ENCODE measurements at regions not wholly inside any gene's neighbourhood (a gene's known extent, or its start where the extent isn't known, plus 50 kb on each side); places are given as distances from the start of the nearest gene placed in this dataset.
"Not testable (repeated sequence)": the region's sequence is repeated elsewhere in the genome, so short reads cannot be mapped to it uniquely, and the experiment has no call there.

DNA sequence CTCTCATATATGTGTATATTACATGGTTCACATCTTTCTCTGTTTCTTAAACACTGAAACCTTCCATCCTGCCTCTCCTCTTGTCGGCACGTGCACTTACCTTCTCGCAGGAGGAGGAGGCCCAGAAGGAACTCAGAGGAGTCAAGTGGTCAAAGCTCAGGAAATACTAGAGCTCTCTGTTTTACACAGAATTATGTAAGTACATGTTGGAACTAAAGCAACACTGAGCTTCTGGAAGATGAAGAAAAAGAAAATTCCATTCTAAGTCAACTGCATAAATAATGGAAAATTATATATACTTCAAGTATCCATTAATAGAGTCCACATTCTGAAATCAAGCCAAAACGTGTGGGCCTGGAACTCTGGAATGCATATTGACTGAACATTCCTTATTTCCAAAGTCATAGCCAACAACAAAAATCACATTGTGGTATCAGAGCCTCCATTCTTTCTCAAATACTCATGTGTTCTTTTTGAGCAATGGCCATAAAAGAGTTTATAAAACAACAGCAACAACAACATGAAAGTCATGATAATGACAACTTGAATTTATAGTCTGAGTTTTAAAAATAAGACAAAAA is 121.5 kb upstream of the RAI14 start:
- no peak for DNase-seq (ENCODE audit: low read depth)

DNA sequence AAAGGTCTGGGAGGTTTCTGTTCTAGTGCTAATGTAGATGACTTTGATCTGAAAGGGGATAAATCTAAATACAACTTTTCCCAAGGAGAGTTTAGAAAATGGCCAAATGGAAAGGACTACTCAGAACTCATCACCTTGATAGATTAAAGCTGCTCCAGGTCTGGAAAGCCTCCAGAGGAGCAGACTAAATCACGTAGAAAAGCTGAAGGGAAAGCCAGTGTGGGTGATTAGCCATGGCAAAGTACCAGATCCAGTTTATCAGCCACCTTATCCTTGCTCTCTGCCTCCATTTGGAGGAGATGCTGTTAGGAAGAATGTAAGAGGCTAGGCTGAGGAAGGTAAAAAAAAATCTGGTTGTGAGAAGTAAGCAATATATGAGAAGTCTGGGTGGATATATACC is 120.7 kb upstream of the RAI14 start:
- DNase-seq (ENCODE audit: low read depth): no peak

DNA sequence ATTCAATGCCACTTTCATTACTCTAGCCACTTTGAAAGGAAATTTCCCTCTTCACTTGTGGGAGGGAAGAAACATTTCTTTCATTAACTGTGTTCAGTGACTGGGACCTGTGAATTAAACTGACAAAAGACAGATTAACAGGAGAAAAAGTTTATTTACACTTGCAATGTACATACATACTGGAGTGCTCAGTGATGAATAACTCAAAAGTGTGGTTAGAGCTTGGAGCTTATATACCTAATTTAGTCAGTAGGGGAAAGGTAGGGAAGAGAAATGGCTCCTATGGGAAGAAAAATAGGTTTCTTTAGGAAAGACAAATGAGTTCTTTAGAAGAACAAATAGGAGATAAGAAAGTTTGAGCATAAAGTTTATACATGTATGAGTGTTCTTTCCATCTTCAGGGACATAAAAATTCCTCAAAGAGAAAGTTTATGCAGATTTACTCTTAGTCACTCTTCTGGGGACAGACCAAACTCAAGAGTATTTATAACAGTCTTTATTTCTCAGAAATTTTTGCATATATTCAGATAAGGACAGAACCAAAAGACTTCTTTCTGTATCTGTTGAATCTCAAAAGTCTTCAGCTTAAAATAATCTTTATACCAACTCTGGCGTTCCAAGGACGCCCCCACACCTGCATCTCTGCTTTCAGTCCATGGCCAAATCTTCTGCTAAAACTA is 120.0 kb upstream of the RAI14 start:
- no peak for DNase-seq (ENCODE audit: low read depth)

DNA sequence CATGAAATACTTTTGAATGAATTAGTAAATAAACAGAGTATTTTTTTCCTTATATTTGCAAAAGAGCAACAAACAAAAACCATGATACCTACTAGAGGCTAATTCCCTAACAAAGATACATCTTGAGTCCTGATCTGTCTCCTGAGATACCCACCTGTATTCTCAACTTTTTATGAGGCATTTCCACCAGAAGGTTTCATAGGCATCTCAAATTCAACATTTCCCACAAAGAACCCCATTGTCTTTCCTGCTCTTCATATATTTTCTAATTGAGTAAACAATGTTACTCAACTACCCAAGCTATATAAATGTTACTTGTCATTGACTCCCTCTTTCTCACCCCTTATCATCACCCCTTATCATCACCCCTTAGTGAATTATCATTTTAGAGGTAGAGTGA is 119.4 kb upstream of the RAI14 start:
- no peak for DNase-seq (ENCODE audit: low read depth)

DNA sequence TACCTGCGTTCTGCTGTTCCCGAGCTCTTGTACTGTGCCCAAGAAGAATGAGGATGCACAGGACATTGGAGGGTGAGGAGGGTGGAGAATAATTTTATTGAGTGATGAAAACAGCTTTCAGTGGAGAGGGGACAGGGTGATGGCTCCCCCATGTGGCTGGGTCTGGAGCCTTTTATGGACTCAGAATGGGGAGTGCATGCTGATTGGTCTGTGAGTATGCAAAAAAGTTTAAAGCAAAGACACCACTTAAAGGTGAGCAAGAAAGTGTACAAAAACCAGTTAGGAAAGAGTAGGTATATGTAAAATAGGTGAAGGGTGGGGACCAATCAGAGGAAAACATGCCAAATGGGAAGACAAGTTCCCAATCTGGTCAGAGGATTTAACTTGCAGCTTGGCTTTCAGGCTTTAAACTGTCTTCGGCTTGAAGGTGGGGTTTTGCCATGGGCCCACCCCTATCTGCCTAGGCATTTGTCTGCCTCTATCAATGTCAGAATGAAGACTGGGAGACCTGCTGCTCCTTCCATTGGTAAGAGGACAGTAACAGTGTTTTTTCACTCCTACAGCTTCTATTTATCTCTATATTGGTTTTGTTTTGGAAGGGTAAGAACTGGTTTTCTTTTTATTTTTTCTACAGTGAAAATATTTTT is 118.0 kb upstream of the RAI14 start:
- DNase-seq (ENCODE audit: low read depth): no peak

DNA sequence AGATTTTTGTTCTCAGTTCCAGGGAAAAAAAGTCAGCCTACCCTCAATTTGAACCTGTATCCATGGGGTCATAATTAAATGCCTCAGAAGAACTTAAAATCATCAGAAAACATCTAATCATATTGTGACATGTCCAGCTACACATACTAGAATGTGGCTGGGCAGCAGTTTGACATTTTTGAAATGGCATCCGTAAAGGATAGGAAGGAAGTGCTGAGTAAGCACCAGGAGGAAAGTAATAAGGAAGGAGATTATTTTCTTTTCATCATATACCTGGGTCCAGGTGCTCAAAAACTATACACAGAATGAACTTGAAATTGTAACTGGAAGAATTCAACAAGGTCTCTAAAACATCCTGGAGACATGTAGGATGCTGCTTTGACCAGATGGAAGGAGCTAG is 116.9 kb upstream of the RAI14 start:
- no peak for DNase-seq (ENCODE audit: low read depth)

DNA sequence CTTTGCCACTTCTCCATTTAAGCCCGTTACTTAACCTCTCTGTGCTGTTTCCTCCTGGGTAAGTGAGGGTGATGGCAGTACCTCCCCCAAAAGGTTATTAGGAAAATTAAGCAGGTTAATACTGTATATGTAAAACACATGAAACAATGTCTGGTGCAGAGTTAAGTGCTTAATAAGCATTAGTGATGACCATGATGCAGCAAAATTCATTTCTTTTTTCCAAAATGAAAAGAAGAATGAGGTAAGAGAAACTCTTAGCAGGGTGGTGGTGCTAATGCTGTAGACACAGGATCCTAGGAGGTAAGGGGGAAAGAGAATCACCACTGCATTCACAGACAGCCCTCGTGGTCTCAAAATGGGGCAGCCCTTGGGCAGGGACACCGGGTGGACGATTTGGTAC is 115.1 kb upstream of the RAI14 start:
- no peak for DNase-seq (ENCODE audit: low read depth)

DNA sequence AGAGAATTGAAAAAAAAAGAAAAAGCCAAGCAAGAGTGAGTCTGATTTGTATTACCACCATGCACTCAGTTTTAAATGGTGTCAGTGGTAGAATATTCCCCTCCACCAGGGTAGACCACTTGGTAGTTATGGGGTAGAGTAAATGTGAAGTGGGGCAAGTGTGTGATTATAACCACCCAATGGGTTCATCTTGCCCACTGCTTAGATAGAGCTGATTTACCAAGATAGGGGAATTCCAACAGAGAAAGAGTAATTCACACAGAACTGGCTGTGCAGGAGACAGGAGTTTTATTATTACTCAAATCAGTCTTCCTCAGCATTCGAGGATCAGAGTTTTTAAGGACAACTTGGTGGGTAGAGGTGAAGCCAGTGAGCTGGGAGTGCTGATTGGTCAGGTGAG is 113.3 kb upstream of the RAI14 start:
- DNase-seq (ENCODE audit: low read depth): no peak

DNA sequence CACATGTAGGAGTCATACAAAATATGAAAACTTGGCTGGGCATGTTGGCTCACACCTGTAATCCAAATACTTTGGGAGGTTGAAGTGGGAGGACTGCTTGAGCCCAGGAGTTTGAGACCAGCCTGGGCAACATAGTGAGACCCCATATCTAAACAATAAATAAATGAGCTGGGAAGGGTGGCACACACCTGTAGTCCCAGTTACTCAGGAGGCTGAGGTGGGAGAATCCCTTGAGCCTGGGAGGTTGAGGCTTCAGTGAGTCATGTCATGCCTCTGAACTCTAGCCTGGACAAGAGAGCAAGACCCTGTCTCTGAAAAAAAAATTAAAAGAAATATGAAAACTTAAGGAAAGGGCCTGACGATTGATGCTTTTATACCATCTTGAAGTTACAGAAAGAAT is 112.4 kb upstream of the RAI14 start:
- DNase-seq (ENCODE audit: low read depth): no peak

DNA sequence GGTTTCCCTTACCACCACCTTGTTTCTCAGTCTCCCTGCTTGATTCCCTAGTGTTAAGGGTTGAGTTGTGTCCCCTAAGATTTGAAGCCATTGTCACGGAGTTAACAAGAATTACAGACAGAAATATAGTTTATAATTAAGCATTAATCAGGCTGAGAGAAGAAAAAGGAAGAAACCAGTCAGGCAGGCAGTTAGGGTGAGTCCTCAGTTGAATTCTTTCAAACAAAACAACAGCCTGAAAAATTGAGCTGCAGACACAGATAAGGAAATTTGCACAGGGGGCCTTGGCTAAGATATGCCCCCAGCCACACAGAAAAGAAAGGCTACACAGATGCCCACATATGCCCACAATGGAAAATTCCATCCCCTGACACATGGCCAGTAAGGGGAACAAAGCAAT is 111.7 kb upstream of the RAI14 start:
- no peak for DNase-seq (ENCODE audit: low read depth)

DNA sequence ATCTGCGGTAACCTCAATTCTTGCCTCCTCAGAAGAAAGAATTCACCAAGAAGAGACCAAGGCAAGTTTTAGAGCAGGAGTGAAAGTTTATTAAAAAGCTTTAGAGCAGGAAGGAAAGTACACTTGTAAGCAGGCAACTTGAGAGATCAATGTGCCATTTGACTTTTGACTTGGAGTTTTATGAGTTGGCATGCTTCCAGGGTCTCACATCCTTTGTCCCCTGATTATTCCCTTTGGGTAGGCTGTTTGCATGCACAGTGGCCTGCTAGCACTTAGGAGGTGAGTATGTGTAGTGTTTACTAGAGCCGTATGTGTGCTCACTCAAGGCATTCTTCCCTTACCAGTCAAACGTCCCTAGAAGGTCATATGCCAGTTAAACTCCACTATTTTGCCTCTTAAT is 111.0 kb upstream of the RAI14 start:
- DNase-seq (ENCODE audit: low read depth): no peak

DNA sequence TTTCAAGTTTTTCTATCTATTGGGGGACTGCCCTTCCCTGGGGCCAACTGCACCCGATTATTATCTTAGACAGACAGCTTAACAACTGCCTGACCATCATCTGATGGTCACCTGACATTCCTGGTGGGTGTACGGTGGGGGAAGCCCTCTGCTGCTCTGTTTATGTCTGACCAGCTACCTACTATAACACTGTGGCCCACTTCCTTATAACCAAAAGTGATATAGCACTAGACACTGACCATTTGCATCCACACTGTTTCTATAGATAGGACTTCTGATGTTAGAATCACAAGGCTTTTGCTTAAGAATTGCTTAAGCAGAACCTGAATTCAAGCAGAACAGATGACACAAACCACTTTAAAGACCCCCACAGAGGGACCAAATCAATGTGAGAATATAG is 110.5 kb upstream of the RAI14 start:
- DNase-seq (ENCODE audit: low read depth): no peak

DNA sequence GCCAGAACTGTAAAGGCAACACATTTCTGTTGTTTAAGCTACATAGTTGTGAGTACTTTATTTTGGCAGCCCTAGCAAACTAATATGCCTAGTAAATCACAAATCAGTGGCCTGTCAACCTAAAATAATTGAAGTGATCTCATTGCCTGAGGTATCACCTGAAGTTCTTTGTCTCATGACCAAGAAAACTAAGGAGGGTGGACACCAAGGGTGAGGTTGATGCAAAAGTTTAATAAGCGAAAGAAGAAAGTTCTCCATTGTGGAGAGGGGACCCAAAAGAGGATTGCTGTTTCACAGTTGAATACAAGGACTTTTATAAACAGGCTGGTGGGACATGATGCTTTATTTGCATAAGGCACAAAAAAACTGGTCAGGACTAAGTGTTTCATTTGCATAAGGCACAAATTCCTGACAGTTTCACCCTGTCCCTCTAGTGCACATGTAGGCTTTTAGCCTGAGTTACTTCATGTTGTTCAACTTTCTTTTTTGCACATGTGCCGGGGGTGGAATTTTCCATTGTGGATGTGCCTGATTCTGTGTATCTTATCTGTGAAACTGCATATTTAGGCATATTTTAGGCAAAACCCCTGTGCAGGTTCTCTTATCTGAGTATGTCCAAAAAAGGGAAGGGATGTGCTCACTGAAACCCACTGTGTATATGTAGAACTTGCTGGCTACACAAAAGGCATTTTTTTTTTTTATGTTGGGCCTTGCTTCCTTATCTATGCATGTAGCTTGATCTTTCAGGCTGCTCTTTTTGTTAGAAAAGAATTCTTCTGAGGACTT is 108.6 kb upstream of the RAI14 start:
- no peak for DNase-seq (ENCODE audit: low read depth)

DNA sequence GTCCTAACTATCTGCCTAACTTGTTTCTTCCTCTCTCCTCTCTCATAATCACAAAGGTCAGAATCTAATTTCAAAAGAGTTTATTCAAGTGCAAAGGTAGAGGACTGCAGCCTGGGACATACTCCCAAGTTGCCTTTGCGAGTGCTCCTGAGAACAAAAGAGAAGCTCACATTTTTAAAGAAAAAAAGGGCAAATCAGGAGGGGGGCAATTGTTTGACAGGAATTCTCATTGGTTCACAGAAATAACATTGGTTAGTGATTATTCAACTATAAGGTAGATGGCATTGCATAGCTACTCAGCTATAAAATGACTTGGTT is 108.1 kb upstream of the RAI14 start:
- DNase-seq (ENCODE audit: low read depth): no peak

DNA sequence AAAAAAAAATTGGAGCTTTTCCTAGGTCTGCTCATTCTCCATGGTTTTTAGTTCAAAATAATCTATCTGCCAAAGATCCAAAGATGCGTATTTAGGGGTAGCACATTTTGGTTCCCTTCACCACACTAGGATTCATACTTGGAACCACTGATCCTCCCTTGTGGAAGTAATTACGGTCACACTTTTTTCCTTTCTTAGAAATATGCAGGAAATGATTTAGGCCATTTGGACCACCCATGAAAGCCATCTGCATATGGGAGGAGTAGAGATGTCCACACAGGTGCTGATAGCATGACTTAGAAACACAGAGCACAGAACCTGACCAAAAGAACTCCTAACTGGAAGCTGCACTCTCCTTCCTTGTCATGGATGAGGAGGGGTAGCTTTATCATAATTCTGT is 105.9 kb upstream of the RAI14 start:
- no peak for DNase-seq (ENCODE audit: low read depth)

DNA sequence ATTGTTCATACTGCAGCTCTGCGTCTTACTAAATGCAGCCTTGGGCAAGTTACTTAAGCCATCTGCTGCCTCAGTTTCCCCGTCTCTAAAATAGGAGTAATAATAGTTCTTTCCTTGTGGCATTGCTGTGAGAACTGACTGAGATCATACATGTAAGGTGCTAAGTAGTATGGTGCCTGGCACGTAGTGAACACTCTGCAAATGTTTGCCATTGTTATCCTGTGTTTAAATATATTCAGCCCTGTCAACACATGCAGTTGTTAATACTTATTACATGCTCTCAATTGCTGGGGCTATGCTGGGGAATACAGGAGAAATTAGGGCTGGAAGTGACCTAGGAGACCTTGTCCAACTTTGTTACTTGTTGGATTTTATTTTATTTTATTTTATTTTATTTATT is 105.2 kb upstream of the RAI14 start:
- no peak for DNase-seq (ENCODE audit: low read depth)

DNA sequence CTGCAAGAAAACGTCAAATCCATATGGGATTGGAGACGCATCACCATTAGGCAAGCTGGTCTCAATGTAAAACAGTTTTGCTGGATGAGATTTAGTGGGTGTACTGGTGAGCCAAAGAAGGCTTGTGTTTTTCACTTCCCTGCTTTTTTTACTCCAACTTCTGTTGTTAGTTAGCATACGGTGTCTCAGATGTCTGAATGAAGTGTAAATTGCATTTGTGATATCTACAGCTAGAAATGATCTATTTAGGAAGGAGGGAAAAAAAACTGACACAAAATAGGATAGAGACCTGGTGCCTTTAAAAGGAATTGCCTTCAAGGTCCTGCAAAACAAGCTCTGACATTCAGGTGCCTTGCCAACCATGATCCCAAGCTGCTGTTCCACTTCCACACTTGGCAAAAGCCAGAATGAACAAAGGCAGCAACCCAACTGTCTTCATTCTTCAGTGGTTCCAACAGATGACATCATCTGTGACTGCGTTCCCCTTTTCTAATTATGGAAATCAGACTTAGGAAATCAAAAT is 104.2 kb upstream of the RAI14 start:
- DNase-seq (ENCODE audit: low read depth): no peak

DNA sequence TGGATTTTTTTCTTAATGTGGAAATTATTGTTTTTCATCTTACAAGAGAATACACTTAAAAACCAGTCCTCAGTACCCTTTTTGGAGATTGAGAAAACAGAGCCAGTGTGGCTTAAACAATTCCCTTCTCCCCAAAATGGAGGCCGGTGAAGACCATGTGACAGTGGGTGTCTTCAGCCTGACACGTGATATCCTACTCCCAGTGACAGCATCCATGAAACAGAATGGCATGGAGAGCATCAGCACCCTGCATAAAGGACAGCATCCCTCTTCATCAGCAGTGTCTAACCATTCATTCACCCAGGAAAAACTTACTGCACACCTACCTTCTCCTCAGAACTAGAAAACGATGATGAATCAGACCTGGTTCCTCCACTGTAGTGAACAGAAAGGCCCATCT is 103.4 kb upstream of the RAI14 start:
- DNase-seq (ENCODE audit: low read depth): no peak

DNA sequence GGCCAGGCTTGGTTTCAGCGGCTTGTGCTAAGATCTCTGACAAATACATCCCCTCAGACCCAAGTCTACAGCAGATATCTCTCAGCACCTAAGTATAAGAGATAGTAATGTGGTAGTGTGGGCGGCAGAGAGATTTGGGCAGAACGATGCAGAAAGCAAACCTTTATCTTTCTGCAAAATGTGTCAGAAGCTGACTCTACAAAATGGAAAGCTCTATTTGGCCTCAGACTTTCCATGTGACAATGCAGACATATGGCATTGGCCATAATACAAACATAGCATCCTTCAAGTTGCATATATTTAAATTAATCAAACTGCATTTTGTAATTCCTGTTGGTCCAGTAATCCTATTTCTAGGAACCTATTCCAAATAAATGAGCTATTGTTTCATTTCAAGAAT is 102.5 kb upstream of the RAI14 start:
- no peak for DNase-seq (ENCODE audit: low read depth)

DNA sequence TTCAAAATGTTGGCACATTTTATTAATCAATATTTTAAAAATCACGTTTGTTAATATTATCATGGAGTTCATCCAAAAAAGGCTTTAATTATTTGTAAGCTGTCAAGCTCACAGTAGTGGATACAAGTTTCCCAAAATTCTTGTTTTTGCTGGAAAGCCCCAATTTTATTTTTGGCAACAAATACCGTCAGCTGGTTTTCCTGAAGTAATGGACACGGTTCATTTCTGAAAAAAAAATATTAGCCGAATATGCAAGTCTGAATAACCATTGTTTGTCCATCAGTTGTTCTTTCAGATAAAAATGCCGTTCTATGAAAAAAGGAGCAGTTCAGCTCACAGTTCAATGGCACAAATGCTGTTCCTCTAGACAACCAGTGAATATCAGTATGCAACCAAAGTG is 101.5 kb upstream of the RAI14 start:
- no peak for DNase-seq (ENCODE audit: low read depth)

DNA sequence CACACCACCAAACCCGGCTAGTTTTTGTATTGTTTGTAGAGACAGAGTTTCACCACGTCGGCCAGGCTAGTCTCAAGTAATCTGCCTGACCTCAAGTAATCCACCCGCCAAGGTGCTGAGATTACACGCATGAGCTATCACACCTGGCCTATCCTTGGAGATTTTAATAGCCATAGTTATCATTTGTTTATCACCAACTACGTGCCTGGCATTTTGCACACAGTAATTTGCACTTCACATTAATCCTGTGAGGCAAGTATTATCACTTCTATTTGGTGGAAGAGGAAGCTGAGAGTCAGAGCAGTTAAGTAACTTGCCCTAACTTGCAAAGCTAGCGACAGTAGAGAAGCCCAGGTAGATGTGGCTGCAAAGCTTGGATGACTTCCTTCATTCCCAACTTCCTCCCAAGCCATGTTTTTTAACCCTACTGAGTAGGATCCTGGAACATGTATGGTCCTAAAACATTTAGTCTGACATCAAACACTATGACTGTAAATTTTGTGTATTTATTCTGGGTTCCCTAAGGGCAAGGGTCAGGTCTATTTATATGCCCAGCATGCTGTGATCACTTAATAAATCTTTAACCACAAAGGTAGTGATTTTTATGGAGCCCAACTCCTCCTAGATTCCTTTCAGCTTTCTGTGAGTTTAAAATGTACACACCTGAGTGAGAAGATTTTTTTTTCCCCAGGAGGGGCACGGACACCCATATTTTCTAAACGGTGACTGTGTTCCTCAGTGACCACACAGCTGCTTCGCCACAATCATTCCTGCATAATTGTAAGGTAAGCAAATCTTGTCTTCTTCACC is 100.2 kb upstream of the RAI14 start:
- no peak for DNase-seq (ENCODE audit: low read depth)

DNA sequence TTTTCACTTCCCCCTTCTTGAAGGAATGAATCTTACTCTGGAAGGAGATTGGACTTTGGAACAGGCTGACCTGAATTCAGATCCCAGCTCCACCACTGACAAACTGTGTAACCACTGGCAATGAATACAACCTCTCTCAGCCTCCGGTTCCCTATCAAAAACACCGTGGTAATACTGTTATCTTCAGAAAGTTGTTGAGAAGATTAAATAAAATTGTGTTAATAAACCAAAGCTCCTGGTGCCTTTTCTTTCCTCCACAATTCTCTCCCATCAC is 99.7 kb upstream of the RAI14 start:
- DNase-seq (ENCODE audit: low read depth): no peak

DNA sequence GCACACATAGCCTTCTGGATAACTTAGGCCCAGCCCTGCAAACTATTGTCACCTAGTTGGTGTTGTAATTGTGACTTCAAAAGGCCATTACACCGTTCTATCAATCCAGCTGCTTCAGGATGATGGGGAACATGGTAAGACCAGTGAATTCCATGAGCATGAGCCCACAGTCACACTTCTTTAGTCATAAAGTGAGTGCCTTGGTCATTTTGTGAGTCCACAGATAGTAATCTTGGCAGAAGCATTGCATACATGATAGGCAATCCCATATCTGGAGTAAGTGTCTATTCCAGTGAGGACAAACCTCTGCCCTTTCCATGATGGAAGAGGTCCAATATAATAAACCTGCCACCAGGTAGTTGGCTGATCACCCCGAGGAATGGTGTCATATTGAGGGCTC is 94.5 kb upstream of the RAI14 start:
- DNase-seq (ENCODE audit: low read depth): not testable (repeated sequence)
